Neural cell (in vitro differentiated cells): ENCODE measurements at regions not wholly inside any gene's neighbourhood (a gene's known extent, or its start where the extent isn't known, plus 50 kb on each side); places are given as distances from the start of the nearest gene placed in this dataset.

Experiments
- H2AFZ ChIP-seq: fragments of 200-600, 300-800 bp; sonication (generic), shearing (Covaris generic); 2 replicates; pipeline ENCODE4 v1.6.0; 2014; ENCODE audit warnings: low read depth, mild to moderate bottlenecking, antibody characterized with exemption, low read length, moderate library complexity
- H3F3A ChIP-seq: fragments of 200-600 bp; shearing (Covaris generic); 2 replicates; pipeline ENCODE4 v1.6.1; 2016; ENCODE audit warnings: mild to moderate bottlenecking, moderate library complexity, mixed read lengths, antibody characterized with exemption, low read length; ENCODE audit not compliant: insufficient read depth, poor library complexity, severe bottlenecking
- H3K27ac ChIP-seq: fragments of 200-600, 300-800 bp; sonication (generic), shearing (Covaris generic); 2 replicates; pipeline ENCODE4 v1.5.1; 2014; ENCODE audit warnings: mild to moderate bottlenecking, low read length, moderate library complexity
- H3K27me3 ChIP-seq: fragments of 300-800, 200-600 bp; sonication (generic), shearing (Covaris generic); 2 replicates; pipeline ENCODE4 v1.6.0; 2014; ENCODE audit warnings: mild to moderate bottlenecking, low read depth, low read length, moderate library complexity; ENCODE audit not compliant: insufficient read depth
- H3K36me3 ChIP-seq: fragments of 300-800, 200-600 bp; sonication (generic), shearing (Covaris generic); 2 replicates; pipeline ENCODE4 v1.5.1; 2014; ENCODE audit warnings: mild to moderate bottlenecking, antibody characterized with exemption, low read length, moderate library complexity; ENCODE audit not compliant: insufficient read depth
- H3K4me2 ChIP-seq: fragments of 300-800, 200-600 bp; sonication (generic), shearing (Covaris generic); 2 replicates; pipeline ENCODE4 v1.6.0; 2014; ENCODE audit warnings: mild to moderate bottlenecking, low read length
- H3K4me3 ChIP-seq: fragments of 300-800, 200-600 bp; sonication (generic), shearing (Covaris generic); 2 replicates; pipeline ENCODE4 v1.5.1; 2014; ENCODE audit warnings: mild to moderate bottlenecking, low read length, moderate library complexity
- H3K79me2 ChIP-seq: fragments of 200-600 bp; shearing (Covaris generic); replicated peaks from 2 replicates; pipeline ENCODE4 v1.6.0; 2014; ENCODE audit warnings: mild to moderate bottlenecking, low read length, moderate library complexity; ENCODE audit not compliant: insufficient read depth
- H3K9ac ChIP-seq: fragments of 300-800, 200-600 bp; sonication (generic), shearing (Covaris generic); 2 replicates; pipeline ENCODE4 v1.6.1; 2016; ENCODE audit warnings: mild to moderate bottlenecking, low read length, mixed read lengths
- H3K9me2 ChIP-seq: fragments of 200-600 bp; shearing (Covaris generic); 2 replicates; pipeline ENCODE4 v1.6.1; 2016; ENCODE audit warnings: mild to moderate bottlenecking, low read length, mixed read lengths; ENCODE audit not compliant: insufficient read depth
- H3K9me3 ChIP-seq: fragments of 200-600, 300-800 bp; sonication (generic), shearing (Covaris generic); 2 replicates; pipeline ENCODE4 v1.6.1; 2016; ENCODE audit warnings: mild to moderate bottlenecking, mixed run types, low read length, moderate library complexity, mixed read lengths
- H4K20me1 ChIP-seq: fragments of 200-600 bp; shearing (Covaris generic); 2 replicates; pipeline ENCODE4 v1.6.1; 2016; ENCODE audit warnings: mild to moderate bottlenecking, mixed run types; ENCODE audit not compliant: insufficient read depth
- CTCF ChIP-seq: fragments of 450-650 bp; IDR thresholded peaks from 2 replicates; pipeline ENCODE4 v1.5.1; 2014; ENCODE audit warnings: antibody characterized with exemption, mild to moderate bottlenecking, moderate library complexity; ENCODE audit not compliant: poor library complexity, severe bottlenecking
- EP300 ChIP-seq: fragments of 450-650 bp; conservative IDR thresholded peaks from 2 replicates; pipeline ENCODE4 v1.6.1; 2014; ENCODE audit warnings: antibody characterized with exemption, mild to moderate bottlenecking, moderate library complexity; ENCODE audit not compliant: poor library complexity, severe bottlenecking
- EZH2 ChIP-seq: fragments of 200-600, 300-800 bp; shearing (Covaris generic), sonication (generic); IDR thresholded peaks from 2 replicates; pipeline ENCODE4 v1.6.1; 2014; ENCODE audit warnings: antibody characterized with exemption, low read length, borderline replicate concordance, mild to moderate bottlenecking; ENCODE audit not compliant: insufficient read depth, poor library complexity, severe bottlenecking
- MXI1 ChIP-seq: fragments of 450-650 bp; conservative IDR thresholded peaks from 2 replicates; pipeline ENCODE4 v1.6.1; 2014; ENCODE audit warnings: antibody characterized with exemption, mild to moderate bottlenecking; ENCODE audit not compliant: poor library complexity, severe bottlenecking
- POLR2AphosphoS5 ChIP-seq: IDR thresholded peaks from 2 replicates; pipeline ENCODE4 v1.6.1; 2012
- RAD21 ChIP-seq: fragments of 450-650 bp; conservative IDR thresholded peaks from 2 replicates; pipeline ENCODE4 v1.6.1; 2014; ENCODE audit warnings: antibody characterized with exemption, mild to moderate bottlenecking, moderate library complexity
- REST ChIP-seq: IDR thresholded peaks from 2 replicates; pipeline ENCODE4 v1.6.1; 2012; ENCODE audit warnings: borderline replicate concordance
- SMC3 ChIP-seq: fragments of 450-650 bp; conservative IDR thresholded peaks from 2 replicates; pipeline ENCODE4 v1.6.1; 2014; ENCODE audit warnings: antibody characterized with exemption, mild to moderate bottlenecking, moderate library complexity; ENCODE audit not compliant: poor library complexity
- TAF1 ChIP-seq: IDR thresholded peaks from 2 replicates; pipeline ENCODE4 v1.6.1; 2012; ENCODE audit warnings: low read depth

GRCh38 chr5:158066076-158066475 is 207.1 kb upstream of the CLINT1 start:
- Histone ChIP-seq H3K4me2 (no peak overlapping the region), H3K9ac (no peak overlapping the region), H3K9me3 (no peaks in the 10 kb centered on the region), H3K4me3 (no peak overlapping the region), H2AFZ (no peak overlapping the region), H3K9me2 (no peaks in the 10 kb centered on the region), H3K79me2 (no peaks in the 10 kb centered on the region), H3K36me3 (no peaks in the 10 kb centered on the region), H3K27me3 (no peaks in the 10 kb centered on the region), H3F3A (no peaks in the 10 kb centered on the region), H3K27ac (no peak overlapping the region), H4K20me1 (no peaks in the 10 kb centered on the region)
- TF ChIP-seq EP300 (no peak), CTCF (no peak), EZH2 (no peak), POLR2AphosphoS5 (no peak), SMC3 (no peak), REST (no peak), TAF1 (no peak), RAD21 (no peak), MXI1 (no peak)

- H2AFZ ChIP-seq: no peak overlapping the region
Observed at GRCh38 chr5:158064334-158065123, 205.6 kb upstream of the CLINT1 start.

More at GRCh38 chr5:158064334-158065123, 205.6 kb upstream of the CLINT1 start:
- TF ChIP-seq POLR2AphosphoS5: no peak
- TF ChIP-seq EZH2: no peak
- TF ChIP-seq REST: no peak
- TF ChIP-seq MXI1: no peak
- TF ChIP-seq CTCF: no peak
- no peak for TF ChIP-seq SMC3
- TF ChIP-seq TAF1: no peak
- TF ChIP-seq RAD21: no peak
- no peak for TF ChIP-seq EP300
- no peak overlapping the region for H3K27ac ChIP-seq
- no peaks in the 10 kb centered on the region for H3K79me2 ChIP-seq
- no peak overlapping the region for H3K4me3 ChIP-seq
- H3K9me2 ChIP-seq: no peaks in the 10 kb centered on the region
- H4K20me1 ChIP-seq: no peaks in the 10 kb centered on the region
- no peaks in the 10 kb centered on the region for H3K9me3 ChIP-seq
- H3K36me3 ChIP-seq: no peaks in the 10 kb centered on the region
- no peak overlapping the region for H3K9ac ChIP-seq
- H3K27me3 ChIP-seq: no peaks in the 10 kb centered on the region
- no peaks in the 10 kb centered on the region for H3F3A ChIP-seq
- H3K4me2 ChIP-seq: no peak overlapping the region
